Endothelial cell of umbilical vein (primary cell): ENCODE measurements at regions not wholly inside any gene's neighbourhood (a gene's known extent, or its start where the extent isn't known, plus 50 kb on each side); places are given as distances from the start of the nearest gene placed in this dataset.
"Not testable (repeated sequence)": the region's sequence is repeated elsewhere in the genome, so short reads cannot be mapped to it uniquely, and the experiment has no call there.

Experiments
- BruUV-seq: library from RNA; stranded (reverse); fragments of 400-500 nt; replicated peaks from 2 replicates; lab custom pipeline; 2021; lab: Mats Ljungman, UMichigan
- CTCF ChIA-PET: fragments of 300-600, 350-600 bp; sonication (Branson Sonifier 250); formaldehyde crosslinking; loops from one replicate; lab custom pipeline; 2021; ENCODE audit warnings: antibody characterized with exemption, inconsistent platforms; lab: Charles Lee
- POLR2A ChIA-PET: fragments of 300-600, 350-600 bp; sonication (Branson Sonifier 250); formaldehyde crosslinking; loops from one replicate; lab custom pipeline; 2021; ENCODE audit warnings: antibody characterized with exemption, inconsistent platforms; lab: Charles Lee
- DNase-seq: peaks from one replicate; pipeline ENCODE4 v3.0.0-alpha.2; 2011; ENCODE audit warnings: low read depth, low spot score
- FAIRE-seq: peaks from 2 replicates; lab custom pipeline; 2011; peaks lifted over from hg19 to GRCh38; lab: Jason Lieb, UNC
- H2AFZ ChIP-seq: 2 replicates; pipeline ENCODE4 v1.6.0; 2012; ENCODE audit warnings: low read depth, low read length, control low read depth, inconsistent platforms
- H3K27ac ChIP-seq: 2 replicates; pipeline ENCODE4 v1.5.1; 2011; ENCODE audit warnings: low read depth, mild to moderate bottlenecking, control low read depth, low read length, moderate library complexity; ENCODE audit not compliant: insufficient read depth
- H3K27me3 ChIP-seq, 2 experiments: 2 replicates each; pipeline versions ENCODE4 v1.6.0 to v1.6.1; 2011; ENCODE audit warnings: low read length in 2 of 2, mixed read lengths in 1 of 2; ENCODE audit not compliant: control insufficient read depth in 2 of 2, insufficient read depth in 2 of 2
- H3K36me3 ChIP-seq, 2 experiments: 2 replicates in 1 of 2; 3 replicates in 1 of 2; pipeline ENCODE4 v1.5.1; 2011; ENCODE audit warnings: low read length in 2 of 2, mild to moderate bottlenecking in 1 of 2, moderate library complexity in 1 of 2; ENCODE audit not compliant: control insufficient read depth in 2 of 2, insufficient read depth in 2 of 2; ENCODE audit errors: extremely low read depth in 1 of 2
- H3K4me1 ChIP-seq: 3 replicates; pipeline ENCODE4 v1.5.1; 2011; ENCODE audit warnings: mild to moderate bottlenecking, low read length; ENCODE audit not compliant: control insufficient read depth, insufficient read depth; ENCODE audit errors: extremely low read depth
- H3K4me2 ChIP-seq: 2 replicates; pipeline ENCODE4 v1.6.1; 2011; ENCODE audit warnings: low read length, control low read depth, mixed read lengths; ENCODE audit not compliant: insufficient read depth
- H3K4me3 ChIP-seq, 3 experiments: fragments of 200-600 bp in 1 of 3; sonication (generic), shearing (Covaris generic) in 1 of 3; replicated peaks in 1 of 3; 2 replicates each; pipeline ENCODE4 v1.5.1; 2011 to 2016; ENCODE audit warnings: control low read depth in 3 of 3, low read length in 3 of 3, mild to moderate bottlenecking in 2 of 3, inconsistent platforms in 1 of 3, low read depth in 1 of 3, moderate library complexity in 1 of 3; ENCODE audit not compliant: insufficient read depth in 1 of 3
- H3K79me2 ChIP-seq: 2 replicates; pipeline ENCODE4 v1.6.0; 2012; ENCODE audit warnings: low read length, inconsistent platforms; ENCODE audit not compliant: control insufficient read depth, insufficient read depth
- H3K9ac ChIP-seq: replicated peaks from 2 replicates; pipeline ENCODE3; 2011; ENCODE audit warnings: low read length, control low read depth; ENCODE audit not compliant: insufficient read depth; ENCODE audit errors: extremely low read depth
- H3K9me1 ChIP-seq: replicated peaks from 3 replicates; pipeline ENCODE4 v1.6.0; 2011; ENCODE audit warnings: mild to moderate bottlenecking, low read length; ENCODE audit not compliant: control insufficient read depth, insufficient read depth; ENCODE audit errors: extremely low read depth
- H3K9me3 ChIP-seq: replicated peaks from 2 replicates; pipeline ENCODE4 v1.5.1; 2012; ENCODE audit warnings: low read length, inconsistent platforms; ENCODE audit not compliant: control insufficient read depth, insufficient read depth
- H4K20me1 ChIP-seq: replicated peaks from 2 replicates; pipeline ENCODE3; 2011; ENCODE audit warnings: mild to moderate bottlenecking, low read length; ENCODE audit not compliant: control insufficient read depth, insufficient read depth; ENCODE audit errors: extremely low read depth
- CTCF ChIP-seq, 2 donors: IDR thresholded peaks; 1 replicate in 1 of 2; 2 replicates in 1 of 2; pipeline ENCODE4 v1.5.1; 2011; ENCODE audit warnings: low read length in 2 of 2, mild to moderate bottlenecking in 2 of 2, moderate library complexity in 2 of 2, control low read depth in 1 of 2, inconsistent platforms in 1 of 2, low read depth in 1 of 2; ENCODE audit not compliant: insufficient read depth in 1 of 2; ENCODE audit errors: extremely low read depth in 1 of 2
- MYC ChIP-seq: IDR thresholded peaks from one replicate; pipeline ENCODE4 v1.6.1; 2011; ENCODE audit warnings: mild to moderate bottlenecking, low read depth, low read length
- POLR2AphosphoS5 ChIP-seq: IDR thresholded peaks from 2 replicates; pipeline ENCODE4 v1.6.1; 2012; ENCODE audit warnings: low read depth, mild to moderate bottlenecking, control low read depth, low read length, moderate library complexity; ENCODE audit not compliant: insufficient read depth
- dilution Hi-C: fragments of 300-500 bp; cut with MboI; formaldehyde crosslinking; loops from one replicate; pipeline ENCODE4 v1.15.0; 2019; ENCODE audit warnings: low sequenced_read_pairs; ENCODE audit not compliant: extremely low pct_ligation_motif_present
- intact Hi-C: fragments of 100-400 bp; cut with micrococcal nuclease; formaldehyde crosslinking; loops from one replicate; pipeline ENCODE4 v1.10.0; 2022

GRCh38 chr22:23424031-23424430 lies 156.1 kb downstream of the IGLL1 start:
- H3K4me1 ChIP-seq: no peaks in the 10 kb centered on the region

DNA sequence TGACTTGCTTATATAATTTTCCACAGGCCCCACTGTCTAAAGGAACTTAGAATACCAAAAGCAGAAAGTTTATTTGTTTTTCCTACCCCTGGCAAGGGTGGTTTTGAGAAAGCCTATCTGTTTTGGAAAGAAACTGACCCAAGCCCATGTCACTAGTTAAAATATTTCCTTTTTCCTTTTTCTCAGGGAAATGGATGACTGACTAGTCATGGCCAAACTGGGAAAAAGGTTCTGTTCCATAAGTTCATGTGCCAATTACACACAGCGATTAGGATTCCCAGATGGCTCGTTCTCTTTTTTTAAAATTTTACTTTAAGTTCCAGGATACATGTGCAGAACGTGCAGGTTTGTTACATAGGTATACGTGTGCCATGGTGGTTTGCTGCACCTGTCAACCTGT lies 157.8 kb downstream of the IGLL1 start:
- H3K4me1 ChIP-seq, DNase-seq, H3K4me2 ChIP-seq, intact Hi-C loops, H2AFZ ChIP-seq, H3K9me3 ChIP-seq, H3K79me2 ChIP-seq, POLR2A ChIA-PET, dilution Hi-C loops, H3K27ac ChIP-seq, H3K9me1 ChIP-seq, BruUV-seq, H3K27me3 ChIP-seq, CTCF ChIA-PET, H3K36me3 ChIP-seq, H3K4me3 ChIP-seq, H3K9ac ChIP-seq, H4K20me1 ChIP-seq: not testable (repeated sequence)
- peak; percentile 4 for FAIRE-seq

More at GRCh38 chr22:23424031-23424430, 156.1 kb downstream of the IGLL1 start:
- intact Hi-C loops (no loop called here), dilution Hi-C loops (no loop called here)
- H3K9ac ChIP-seq: no peak overlapping the region
- no peak overlapping the region for H3K27ac ChIP-seq
- TF ChIP-seq MYC: no peak
- TF ChIP-seq POLR2AphosphoS5: no peak
- TF ChIP-seq CTCF (IDR thresholded peaks at IDR 0.05; ENCODE audit: extremely low read depth in 1 of 2, insufficient read depth in 1 of 2, low read depth in 1 of 2, low read length in 2 of 2): no peak
- H3K79me2 ChIP-seq: no peaks in the 10 kb centered on the region
- no peaks in the 10 kb centered on the region for H3K9me1 ChIP-seq
- ChIA-PET POLR2A (interaction anchor here (0.6 kb wide), 1 partner anchor 269 kb away, joined by 6 read pairs; no protein-coding TSS in a partner anchor), CTCF (no interaction called here)
- H3K36me3 ChIP-seq: no peaks in the 10 kb centered on the region
- no peaks in the 10 kb centered on the region for H3K27me3 ChIP-seq
- H3K9me3 ChIP-seq: no peaks in the 10 kb centered on the region
- no TSS peak for BruUV-seq
- DNase-seq (no peak), FAIRE-seq (no peak)
- H3K4me2 ChIP-seq: no peak overlapping the region
- no peak overlapping the region for H3K4me3 ChIP-seq
- H4K20me1 ChIP-seq: no peaks in the 10 kb centered on the region
- no peak overlapping the region for H2AFZ ChIP-seq

GRCh38 chr22:23421300-23421699 lies 158.8 kb downstream of the IGLL1 start:
- H3K4me3 ChIP-seq, CTCF ChIA-PET, H3K9ac ChIP-seq, BruUV-seq, H3K79me2 ChIP-seq, intact Hi-C loops, H3K27me3 ChIP-seq, POLR2A ChIA-PET, H3K27ac ChIP-seq, H4K20me1 ChIP-seq, H3K9me1 ChIP-seq, DNase-seq, H3K36me3 ChIP-seq, H2AFZ ChIP-seq, H3K4me2 ChIP-seq, H3K4me1 ChIP-seq, FAIRE-seq, dilution Hi-C loops, H3K9me3 ChIP-seq: not testable (repeated sequence)
